ENCODE measurements at regions not wholly inside any gene's neighbourhood (a gene's known extent, or its start where the extent isn't known, plus 50 kb on each side); places are given as distances from the start of the nearest gene placed in this dataset.

DNA sequence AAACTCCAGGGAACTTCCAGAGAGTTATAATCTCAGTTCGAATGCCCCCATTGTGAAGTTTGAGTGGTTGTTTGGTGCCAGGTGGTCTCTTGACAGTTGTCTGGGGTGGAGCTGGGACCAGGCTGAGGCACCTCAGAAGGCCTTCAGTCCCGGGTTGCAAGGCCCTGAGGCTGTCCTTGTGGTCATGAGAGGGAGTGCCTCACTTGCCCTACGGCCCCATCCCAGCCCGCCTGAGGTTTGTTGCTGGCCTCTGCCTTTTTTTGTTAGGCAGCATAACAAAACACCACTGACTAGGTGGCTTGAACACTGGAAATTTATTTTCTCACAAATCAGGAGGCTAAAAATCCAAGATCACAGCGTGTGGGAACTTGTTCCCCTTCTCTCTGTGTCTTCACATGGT lies 73.0 kb upstream of the PAPPA start:
- no peak for DNase-seq
- in situ Hi-C loops (cut with MboI; ENCODE audit: low pct_unique_long_range_greater_than_20kb, low sequenced_read_pairs) = no loop called here

DNA sequence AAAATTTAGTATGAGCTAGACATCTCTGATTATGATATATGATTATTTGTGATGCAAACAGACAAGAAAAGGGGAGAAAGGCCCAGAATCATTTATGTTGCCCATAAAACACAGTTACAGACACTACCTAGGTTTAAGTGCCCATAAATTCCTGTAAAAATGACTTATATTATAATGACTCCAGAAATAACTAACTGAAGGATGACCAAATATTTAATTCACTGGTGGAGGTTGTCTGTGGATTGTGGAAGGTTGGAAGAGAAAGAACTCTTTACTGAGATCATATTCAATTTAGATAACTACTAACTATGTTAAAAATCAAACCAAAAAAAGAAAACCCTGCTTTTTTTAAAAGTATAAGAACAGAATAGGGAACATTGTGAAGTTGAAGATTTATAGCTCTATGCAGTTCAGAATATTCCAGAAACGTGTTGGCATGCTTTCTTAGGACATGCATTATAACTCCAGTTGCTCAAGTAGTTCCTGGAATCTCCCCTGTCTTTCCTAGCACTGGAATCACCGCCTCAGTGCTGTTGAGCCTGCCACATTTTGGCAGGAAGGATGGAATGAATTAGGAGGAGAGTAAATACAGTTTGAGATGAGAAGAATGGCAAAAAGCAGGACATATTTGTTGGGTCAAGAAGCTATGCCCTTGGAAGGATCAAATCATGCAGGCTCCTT lies 72.0 kb upstream of the PAPPA start:
- no peak for DNase-seq
- in situ Hi-C loops (cut with MboI; ENCODE audit: low pct_unique_long_range_greater_than_20kb, low sequenced_read_pairs) = no loop called here

DNA sequence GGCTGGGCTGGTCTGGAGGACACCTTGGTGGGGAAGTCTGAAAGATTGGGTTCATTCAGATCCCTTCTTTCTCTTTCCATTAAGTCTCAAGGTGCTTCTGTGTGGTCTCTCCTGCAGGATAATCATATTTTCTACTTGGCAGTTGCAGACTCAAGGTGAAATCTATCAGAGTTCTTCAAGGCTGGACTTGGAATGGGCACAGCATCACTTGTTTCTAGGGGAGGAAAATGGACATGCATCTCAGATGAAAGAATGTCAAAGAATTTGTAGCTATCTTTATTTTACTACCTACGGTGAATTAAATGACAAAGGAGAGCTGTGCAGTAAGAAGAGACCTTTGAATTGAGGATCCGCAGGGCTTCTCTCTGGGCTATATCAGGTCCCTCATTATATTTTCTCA lies 69.8 kb upstream of the PAPPA start:
- DNase-seq = no peak
- in situ Hi-C loops (cut with MboI; ENCODE audit: low pct_unique_long_range_greater_than_20kb, low sequenced_read_pairs) = no loop called here

DNA sequence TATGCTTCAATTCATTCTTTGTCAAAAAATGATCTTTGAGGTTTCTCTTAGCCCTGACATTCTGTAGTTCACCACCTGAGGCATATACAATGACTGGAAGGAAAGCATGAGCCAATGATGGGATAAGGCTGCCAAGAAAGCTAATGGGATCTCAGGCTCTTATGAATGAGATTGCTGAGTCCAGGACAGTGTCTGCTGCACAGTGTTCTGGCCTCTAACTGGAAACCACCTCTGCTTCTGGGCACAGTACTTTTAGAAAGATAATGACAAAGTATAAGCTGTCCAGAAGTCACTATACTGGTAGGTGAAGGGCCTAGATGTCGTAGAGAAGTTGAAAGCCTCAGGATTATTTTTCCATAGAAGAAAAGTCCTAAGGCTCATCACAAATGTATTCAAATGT lies 69.1 kb upstream of the PAPPA start:
- in situ Hi-C loops (cut with MboI; ENCODE audit: low pct_unique_long_range_greater_than_20kb, low sequenced_read_pairs) = no loop called here
- DNase-seq = no peak

DNA sequence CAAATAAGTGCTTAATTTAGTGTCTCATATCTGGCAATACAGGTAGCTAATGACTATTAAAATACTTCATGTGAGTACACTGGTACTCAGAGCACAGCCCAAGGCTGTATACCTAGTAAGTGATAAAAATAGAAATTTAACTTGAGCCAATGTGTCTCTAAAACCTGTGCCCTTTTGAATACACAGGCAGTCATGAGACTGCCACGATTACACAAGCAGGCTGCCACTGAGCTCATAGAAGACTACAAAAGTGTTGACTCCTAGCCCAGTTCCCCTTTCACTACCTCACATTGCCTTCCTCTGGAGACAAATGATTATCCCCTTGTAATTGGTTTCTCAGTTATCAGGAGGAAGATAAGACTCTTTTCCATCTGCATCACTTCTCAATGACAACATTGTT lies 66.3 kb upstream of the PAPPA start:
- in situ Hi-C loops (cut with MboI; ENCODE audit: low pct_unique_long_range_greater_than_20kb, low sequenced_read_pairs) = no loop called here

DNA sequence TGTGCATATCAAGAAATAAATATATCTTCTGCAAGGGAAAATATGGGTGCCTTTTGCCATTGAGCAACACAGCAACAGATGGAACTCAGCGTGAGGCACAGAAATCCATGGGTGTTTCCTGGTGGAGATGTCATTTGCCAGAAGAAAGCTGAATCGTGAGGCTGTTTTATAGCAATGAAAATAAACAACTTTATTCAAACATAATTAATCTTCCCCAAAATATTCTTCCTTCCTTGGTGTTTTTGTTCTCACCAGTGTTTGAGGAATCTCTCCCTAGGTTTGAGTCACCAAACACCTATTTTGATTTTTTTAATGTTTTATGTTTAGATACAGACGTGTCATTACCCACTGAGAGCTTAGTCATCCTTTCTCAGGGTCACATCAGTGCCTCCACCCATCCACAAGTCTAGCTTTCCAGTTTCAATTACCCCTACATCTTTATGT lies 65.8 kb upstream of the PAPPA start:
- DNase-seq = no peak
- in situ Hi-C loops (cut with MboI; ENCODE audit: low pct_unique_long_range_greater_than_20kb, low sequenced_read_pairs) = no loop called here

More for the DNA sequence above, 66.3 kb upstream of the PAPPA start:
- no peak for DNase-seq

DNA sequence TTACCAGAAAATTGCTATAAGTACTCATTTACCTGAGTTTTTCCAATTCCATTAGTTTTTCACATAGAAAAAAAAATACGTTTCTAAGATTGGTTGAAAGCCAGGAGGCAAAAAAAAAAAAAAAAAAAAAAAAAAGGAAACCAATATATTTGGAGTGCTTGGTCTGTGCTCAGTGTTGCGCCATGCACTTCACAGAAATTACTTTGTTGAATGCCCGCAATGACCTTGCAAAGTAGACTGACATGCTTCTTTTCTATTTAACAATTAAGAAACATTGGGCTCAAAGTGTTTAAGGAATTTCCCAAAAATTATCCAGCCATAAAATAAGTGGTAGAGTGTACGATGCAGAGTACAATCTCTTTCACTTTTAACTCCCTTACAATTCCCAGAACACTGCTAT lies 65.2 kb upstream of the PAPPA start:
- in situ Hi-C loops (cut with MboI; ENCODE audit: low pct_unique_long_range_greater_than_20kb, low sequenced_read_pairs) = no loop called here
- DNase-seq = no peak

DNA sequence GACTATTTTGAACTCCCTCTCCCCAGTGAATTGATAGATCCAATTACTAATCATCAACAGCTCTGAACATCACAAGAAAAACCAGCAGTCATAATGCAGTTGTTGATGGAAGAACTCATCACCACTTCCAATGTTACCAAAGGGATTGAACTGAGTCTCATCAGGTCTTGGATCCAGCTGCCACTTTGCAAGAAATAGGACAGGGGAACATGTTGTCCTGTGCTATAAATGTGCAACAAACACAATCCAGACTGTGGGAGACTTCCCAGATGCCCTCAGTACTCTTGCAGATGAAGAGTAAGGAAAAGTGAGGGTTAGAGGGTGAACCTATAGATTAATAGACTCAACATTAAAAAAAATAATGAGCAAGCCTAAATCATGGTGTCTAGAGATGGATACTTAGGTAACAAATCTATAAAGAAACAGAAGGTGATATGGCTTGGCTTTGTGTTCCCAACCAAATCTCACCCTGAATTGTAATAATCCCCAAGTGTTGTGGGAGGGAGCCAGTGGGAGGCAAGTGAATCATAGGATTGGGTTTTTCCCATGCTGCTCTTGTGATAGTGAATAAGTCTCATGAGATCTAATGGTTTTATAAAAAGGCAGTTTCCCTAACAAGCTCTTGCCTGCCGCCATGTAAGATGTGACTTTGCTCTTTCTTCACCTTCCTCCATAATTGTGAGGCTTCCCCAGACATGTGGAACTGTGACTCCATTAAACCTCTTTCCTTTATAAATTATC lies 63.4 kb upstream of the PAPPA start:
- in situ Hi-C loops (cut with MboI; ENCODE audit: low pct_unique_long_range_greater_than_20kb, low sequenced_read_pairs) = no loop called here
- DNase-seq = no peak

DNA sequence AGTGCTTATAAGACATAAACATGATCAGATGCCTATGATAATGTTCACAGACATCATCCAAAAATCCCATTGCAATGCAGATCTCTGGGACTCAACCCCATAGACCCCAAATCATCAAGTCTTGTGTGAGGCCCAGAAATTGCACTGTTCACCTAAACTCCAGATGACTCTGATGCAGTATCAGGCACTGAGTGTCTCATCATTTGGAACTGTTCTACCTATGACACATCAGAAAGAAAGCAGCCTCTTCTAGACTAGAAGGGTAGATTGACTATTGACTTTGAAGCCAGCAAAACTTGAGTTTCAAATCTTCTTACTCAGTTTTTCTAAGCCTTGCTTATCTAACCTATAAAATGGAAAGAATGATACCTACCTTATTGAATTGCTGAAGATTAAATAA lies 58.7 kb upstream of the PAPPA start:
- no peak for DNase-seq
- in situ Hi-C loops (cut with MboI; ENCODE audit: low pct_unique_long_range_greater_than_20kb, low sequenced_read_pairs) = no loop called here

DNA sequence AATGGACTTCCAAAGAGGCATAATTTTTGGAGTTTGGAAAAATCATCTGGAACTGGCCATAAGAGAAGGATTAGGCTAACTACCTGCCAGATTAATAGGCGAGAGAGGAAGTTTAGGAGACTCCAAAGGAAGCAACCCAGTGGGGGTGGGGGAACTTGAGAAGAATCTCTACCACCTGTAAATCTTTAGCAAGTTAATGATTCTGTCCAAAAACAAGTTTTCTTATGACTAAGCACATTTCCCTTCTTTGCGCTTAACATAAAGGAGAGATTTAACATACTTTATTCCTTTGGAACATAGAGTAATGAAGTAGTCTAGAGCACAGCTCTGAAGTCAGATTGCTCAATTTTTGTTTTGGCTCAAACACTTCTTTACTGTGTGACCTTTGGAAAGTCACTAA lies 58.2 kb upstream of the PAPPA start:
- in situ Hi-C loops (cut with MboI; ENCODE audit: low pct_unique_long_range_greater_than_20kb, low sequenced_read_pairs) = no loop called here
- no peak for DNase-seq

DNA sequence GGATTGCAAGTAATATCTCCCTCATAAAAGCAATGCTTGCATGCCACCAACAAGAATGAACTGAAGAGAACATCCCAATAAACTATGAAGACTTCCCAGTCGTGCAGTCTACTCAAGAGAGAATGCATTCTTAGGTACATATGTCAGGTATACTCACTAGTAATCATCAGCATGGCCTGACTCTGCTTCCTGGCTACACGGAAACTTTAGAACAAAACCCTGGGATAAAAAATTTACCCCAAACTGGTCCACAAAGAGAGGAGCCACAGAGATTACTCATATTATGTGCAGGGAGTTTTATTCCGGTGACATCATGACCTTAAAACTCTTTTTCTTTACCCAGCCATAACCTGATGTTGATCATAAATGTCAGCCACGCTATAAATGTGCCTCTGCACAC lies 57.5 kb upstream of the PAPPA start:
- in situ Hi-C loops (cut with MboI; ENCODE audit: low pct_unique_long_range_greater_than_20kb, low sequenced_read_pairs) = no loop called here
- DNase-seq = no peak

DNA sequence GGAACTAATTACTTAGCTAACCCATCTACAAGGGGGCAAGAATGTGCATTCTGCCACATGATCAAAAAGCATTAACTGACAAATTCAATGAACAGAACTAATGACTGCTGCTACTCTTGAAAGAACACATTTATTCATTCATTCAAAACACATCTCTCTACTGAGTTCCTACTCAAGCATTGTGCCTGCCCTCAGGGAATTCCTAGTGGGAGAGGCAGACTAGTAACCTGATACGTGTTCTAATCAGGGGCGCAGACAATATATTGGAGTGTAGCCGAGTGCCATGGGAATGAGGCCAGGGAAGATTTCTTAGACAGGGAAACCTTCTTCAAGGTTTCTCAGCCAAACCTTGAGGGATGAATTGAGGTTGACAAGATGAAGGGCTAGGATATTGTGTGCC lies 56.7 kb upstream of the PAPPA start:
- no peak for DNase-seq
- in situ Hi-C loops (cut with MboI; ENCODE audit: low pct_unique_long_range_greater_than_20kb, low sequenced_read_pairs) = no loop called here

DNA sequence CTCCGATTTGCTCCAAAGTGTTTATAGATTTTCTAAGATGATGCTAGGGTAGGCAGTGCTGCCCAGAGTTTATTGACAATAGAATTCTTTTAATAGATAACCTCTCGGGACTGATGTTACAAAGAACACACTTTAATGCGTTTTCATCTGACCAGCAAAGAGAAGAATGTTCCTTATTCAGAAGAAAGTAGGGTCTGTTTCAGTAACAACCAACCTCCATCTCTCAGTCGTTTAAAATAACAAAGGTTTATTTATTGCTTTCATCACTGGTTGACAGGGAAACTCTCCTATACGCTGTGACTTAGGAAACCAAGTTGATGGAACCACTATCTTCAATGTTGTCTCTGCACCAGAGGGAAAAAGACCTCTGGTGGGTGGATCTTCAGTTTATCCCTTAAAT lies 55.1 kb upstream of the PAPPA start:
- no peak for DNase-seq
- in situ Hi-C loops (cut with MboI; ENCODE audit: low pct_unique_long_range_greater_than_20kb, low sequenced_read_pairs) = no loop called here

DNA sequence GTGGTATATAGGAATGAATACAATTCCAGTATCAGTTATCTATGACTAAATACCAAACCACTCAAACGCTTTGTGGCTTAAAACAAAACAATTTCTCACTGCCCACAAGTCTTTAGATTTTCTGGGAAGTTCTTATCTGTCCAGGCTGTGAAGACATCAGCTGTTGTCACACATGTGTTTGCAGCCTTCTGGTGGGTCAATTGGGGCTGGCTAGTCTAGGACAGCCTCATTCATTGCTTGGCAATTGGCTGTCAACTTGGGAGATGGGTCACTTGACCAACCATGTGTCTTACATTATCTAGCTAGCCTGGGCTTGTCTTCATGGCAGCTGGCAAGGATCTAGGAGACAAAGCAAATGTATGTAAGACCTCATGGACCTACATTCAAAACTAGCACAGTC lies 53.8 kb upstream of the PAPPA start:
- no peak for DNase-seq
- in situ Hi-C loops (cut with MboI; ENCODE audit: low pct_unique_long_range_greater_than_20kb, low sequenced_read_pairs) = no loop called here

DNA sequence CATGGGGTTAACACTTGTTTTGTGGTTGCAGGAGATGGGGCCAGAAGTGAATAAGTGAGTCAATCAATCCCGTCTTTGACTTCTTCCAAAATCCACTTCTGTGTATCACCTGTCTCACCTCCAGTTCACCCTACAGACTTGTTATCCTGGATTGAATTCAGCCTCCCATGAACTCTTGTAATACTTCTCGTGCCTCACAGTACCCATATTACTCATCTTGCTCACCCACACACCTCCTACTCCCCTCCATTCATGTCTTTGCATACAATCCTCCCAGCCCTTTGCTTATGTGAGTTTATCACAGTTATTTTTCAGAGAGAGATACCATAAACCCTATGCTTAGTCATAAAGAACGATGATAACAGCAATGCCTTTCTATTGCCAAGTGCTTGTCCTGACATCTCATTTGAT lies 52.9 kb upstream of the PAPPA start:
- in situ Hi-C loops (cut with MboI; ENCODE audit: low pct_unique_long_range_greater_than_20kb, low sequenced_read_pairs) = no loop called here

DNA sequence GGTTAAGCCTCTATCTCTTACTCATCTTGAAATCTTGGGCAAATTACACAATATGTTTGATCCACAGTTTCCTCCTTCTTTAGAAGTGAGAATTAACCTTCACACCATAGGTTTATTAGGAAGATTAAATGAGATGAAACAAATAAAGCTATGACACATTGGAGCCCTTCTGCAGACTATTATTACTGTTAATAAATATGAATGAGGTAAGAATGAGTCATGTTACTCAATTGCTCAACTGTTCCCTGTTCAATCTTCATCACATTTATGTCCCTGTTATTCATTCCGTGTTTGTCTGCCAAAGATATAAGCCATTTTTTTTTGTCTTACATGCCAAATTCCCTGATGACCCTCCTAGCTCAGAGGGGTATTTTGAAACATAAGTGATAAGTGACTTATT lies 52.1 kb upstream of the PAPPA start:
- in situ Hi-C loops (cut with MboI; ENCODE audit: low pct_unique_long_range_greater_than_20kb, low sequenced_read_pairs) = no loop called here
- no peak for DNase-seq

More for the DNA sequence above, 52.9 kb upstream of the PAPPA start:
- DNase-seq = no peak

DNA sequence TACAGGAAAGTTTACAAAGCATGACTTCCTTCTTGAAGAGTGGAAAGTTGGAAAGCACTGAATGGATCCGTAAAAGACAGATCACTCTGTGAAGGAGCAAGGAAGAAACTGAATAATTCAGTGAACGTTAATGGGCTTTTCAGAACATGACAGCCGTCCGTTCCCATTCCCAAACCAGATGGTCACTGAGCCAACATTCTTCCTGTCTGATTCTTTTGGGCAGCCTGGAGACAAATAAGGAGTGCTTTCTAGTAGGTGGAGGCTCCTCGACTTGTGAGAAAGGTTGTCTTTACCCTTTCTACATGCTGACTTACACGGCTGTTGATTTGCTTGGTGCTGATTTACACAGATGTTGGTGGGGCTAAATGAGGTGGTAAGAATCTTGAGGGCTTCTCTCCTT lies 51.0 kb upstream of the PAPPA start:
- DNase-seq = no peak
- in situ Hi-C loops (cut with MboI; ENCODE audit: low pct_unique_long_range_greater_than_20kb, low sequenced_read_pairs) = no loop called here
